Loucy (cell line): ENCODE measurements at regions not wholly inside any gene's neighbourhood (a gene's known extent, or its start where the extent isn't known, plus 50 kb on each side); places are given as distances from the start of the nearest gene placed in this dataset.

Experiments
- CTCF ChIP-seq: fragments of 200-600 bp; sonication (generic); conservative IDR thresholded peaks from 2 replicates; pipeline ENCODE4 v1.5.1; 2014; ENCODE audit warnings: mild to moderate bottlenecking, antibody characterized with exemption, low read length
- EZH2phosphoT487 ChIP-seq: fragments of 200-600 bp; IDR thresholded peaks from 2 replicates; pipeline ENCODE4 v1.6.1; 2018; ENCODE audit warnings: antibody characterized with exemption, mild to moderate bottlenecking, moderate library complexity, borderline replicate concordance

GRCh38 chr14:83899706-83900105, 1630.2 kb upstream of the FLRT2 start:
- no peak for TF ChIP-seq CTCF
- TF ChIP-seq EZH2phosphoT487 = no peak
